ENCODE measurements at regions not wholly inside any gene's neighbourhood (a gene's known extent, or its start where the extent isn't known, plus 50 kb on each side); places are given as distances from the start of the nearest gene placed in this dataset.

DNA sequence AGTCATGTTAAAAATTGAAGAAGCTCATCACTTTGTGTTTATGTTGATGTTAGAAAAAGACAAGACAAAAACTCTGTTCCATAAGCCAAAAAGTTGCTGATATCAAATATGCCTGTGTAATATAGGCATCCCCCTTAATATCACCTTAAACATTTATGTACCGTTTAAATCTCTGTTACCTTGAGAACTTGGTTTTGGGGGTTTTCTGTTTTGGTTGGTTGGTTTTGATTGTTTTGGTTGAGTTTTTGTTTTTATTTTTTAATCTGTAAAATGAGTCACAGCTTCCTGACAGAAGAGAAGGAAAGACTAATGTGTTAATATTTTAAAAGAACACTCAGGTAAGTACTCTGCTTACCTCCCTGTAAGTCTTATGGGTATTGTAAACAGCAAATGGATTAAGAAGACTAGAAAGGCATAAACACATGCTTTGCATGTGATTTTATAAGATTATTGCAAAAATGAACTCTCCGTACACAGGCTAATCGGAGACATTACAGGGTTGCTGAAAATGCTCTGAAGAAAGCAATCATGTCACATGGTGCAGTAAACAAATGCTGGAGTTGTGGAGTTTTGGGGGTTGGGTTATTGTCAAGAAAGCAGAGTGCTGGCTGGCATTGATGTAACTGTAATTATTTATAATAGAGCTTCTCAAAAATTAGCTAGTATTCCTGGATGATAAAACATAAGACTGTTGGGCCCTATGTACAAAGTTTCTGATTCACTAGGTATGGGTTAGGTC is 69.5 kb upstream of the MBNL1 start:
- TF ChIP-seq, protein P1, sequence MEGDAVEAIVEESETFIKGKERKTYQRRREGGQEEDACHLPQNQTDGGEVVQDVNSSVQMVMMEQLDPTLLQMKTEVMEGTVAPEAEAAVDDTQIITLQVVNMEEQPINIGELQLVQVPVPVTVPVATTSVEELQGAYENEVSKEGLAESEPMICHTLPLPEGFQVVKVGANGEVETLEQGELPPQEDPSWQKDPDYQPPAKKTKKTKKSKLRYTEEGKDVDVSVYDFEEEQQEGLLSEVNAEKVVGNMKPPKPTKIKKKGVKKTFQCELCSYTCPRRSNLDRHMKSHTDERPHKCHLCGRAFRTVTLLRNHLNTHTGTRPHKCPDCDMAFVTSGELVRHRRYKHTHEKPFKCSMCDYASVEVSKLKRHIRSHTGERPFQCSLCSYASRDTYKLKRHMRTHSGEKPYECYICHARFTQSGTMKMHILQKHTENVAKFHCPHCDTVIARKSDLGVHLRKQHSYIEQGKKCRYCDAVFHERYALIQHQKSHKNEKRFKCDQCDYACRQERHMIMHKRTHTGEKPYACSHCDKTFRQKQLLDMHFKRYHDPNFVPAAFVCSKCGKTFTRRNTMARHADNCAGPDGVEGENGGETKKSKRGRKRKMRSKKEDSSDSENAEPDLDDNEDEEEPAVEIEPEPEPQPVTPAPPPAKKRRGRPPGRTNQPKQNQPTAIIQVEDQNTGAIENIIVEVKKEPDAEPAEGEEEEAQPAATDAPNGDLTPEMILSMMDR (IDR thresholded peaks at IDR 0.05; ENCODE audit: low read depth, low read length, missing input control), result no peak
- TF ChIP-seq, protein P2, sequence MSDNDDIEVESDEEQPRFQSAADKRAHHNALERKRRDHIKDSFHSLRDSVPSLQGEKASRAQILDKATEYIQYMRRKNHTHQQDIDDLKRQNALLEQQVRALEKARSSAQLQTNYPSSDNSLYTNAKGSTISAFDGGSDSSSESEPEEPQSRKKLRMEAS (IDR thresholded peaks at IDR 0.05), result no peak
- TF ChIP-seq, protein P3, sequence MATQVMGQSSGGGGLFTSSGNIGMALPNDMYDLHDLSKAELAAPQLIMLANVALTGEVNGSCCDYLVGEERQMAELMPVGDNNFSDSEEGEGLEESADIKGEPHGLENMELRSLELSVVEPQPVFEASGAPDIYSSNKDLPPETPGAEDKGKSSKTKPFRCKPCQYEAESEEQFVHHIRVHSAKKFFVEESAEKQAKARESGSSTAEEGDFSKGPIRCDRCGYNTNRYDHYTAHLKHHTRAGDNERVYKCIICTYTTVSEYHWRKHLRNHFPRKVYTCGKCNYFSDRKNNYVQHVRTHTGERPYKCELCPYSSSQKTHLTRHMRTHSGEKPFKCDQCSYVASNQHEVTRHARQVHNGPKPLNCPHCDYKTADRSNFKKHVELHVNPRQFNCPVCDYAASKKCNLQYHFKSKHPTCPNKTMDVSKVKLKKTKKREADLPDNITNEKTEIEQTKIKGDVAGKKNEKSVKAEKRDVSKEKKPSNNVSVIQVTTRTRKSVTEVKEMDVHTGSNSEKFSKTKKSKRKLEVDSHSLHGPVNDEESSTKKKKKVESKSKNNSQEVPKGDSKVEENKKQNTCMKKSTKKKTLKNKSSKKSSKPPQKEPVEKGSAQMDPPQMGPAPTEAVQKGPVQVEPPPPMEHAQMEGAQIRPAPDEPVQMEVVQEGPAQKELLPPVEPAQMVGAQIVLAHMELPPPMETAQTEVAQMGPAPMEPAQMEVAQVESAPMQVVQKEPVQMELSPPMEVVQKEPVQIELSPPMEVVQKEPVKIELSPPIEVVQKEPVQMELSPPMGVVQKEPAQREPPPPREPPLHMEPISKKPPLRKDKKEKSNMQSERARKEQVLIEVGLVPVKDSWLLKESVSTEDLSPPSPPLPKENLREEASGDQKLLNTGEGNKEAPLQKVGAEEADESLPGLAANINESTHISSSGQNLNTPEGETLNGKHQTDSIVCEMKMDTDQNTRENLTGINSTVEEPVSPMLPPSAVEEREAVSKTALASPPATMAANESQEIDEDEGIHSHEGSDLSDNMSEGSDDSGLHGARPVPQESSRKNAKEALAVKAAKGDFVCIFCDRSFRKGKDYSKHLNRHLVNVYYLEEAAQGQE (IDR thresholded peaks at IDR 0.05), result no peak
- no peak for TF ChIP-seq TAF1 (conservative IDR thresholded peaks at IDR 0.05)
- TF ChIP-seq EGR1 (IDR thresholded peaks at IDR 0.05; ENCODE audit: low read depth in 2 of 2), result no peak
- no peak for TF ChIP-seq RAD21 (IDR thresholded peaks at IDR 0.05)
- no peak for TF ChIP-seq SP1 (IDR thresholded peaks at IDR 0.05)
- no peak for TF ChIP-seq RXRA (IDR thresholded peaks at IDR 0.05)
- TF ChIP-seq FOXA1 (IDR thresholded peaks at IDR 0.05), result no peak
- TF ChIP-seq YY1 (IDR thresholded peaks at IDR 0.05), result no peak
